ENCODE measurements at regions not wholly inside any gene's neighbourhood (a gene's known extent, or its start where the extent isn't known, plus 50 kb on each side); places are given as distances from the start of the nearest gene placed in this dataset.

DNA sequence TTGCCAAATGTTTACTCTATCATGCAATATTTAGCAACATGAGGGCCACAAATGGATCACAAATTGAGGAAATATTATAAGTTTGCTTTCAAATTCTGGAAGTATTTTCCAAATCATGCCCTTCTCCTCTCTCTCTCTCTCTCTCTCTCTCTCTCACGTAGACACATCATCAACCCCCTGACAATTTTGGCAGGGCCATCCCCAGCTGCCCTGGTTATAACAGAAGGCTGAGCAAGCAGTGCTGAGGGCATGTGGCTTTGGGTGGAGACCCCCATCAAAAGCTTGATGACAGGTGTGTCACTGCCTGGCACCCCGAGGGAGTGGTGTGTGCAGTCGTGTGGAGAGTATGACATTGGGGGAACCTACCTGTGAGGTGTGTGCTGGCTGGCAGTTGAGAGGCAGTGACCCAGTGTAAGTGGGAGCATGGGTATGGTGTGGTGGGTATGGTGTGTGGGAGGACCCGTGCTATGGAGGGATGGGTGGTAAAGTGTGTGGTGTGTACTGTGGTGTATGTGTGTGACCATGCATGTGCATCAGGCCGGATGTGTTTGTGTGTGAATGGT lies 224.5 kb downstream of the TTC32 start:
- DNase-seq (ENCODE audit: low spot score): no peak
- BruUV-seq (replicated peaks): no TSS peak
- ChIA-PET CTCF (no interaction called here), POLR2A (ENCODE audit: low non-redundant PET) (no interaction called here)
- Histone ChIP-seq H3K4me3 (ENCODE audit: low read depth, low read length, poor library complexity, severe bottlenecking) (no peak overlapping the region), H3K9me3 (ENCODE audit: low read depth, low read length, poor library complexity, severe bottlenecking) (no peaks in the 10 kb centered on the region), H3K27me3 (replicated peaks; ENCODE audit: insufficient read depth, low read depth, low read length, poor library complexity) (peaks cover 12% of the 10 kb centered on the region), H3K4me1 (ENCODE audit: insufficient read depth, low read length, poor library complexity, severe bottlenecking) (no peaks in the 10 kb centered on the region), H3K36me3 (ENCODE audit: insufficient read depth, low read length, poor library complexity, severe bottlenecking) (no peaks in the 10 kb centered on the region), H3K27ac (ENCODE audit: low read depth, low read length, poor library complexity, severe bottlenecking) (no peak overlapping the region)
- TF ChIP-seq EZH2 (IDR thresholded peaks at IDR 0.05; ENCODE audit: borderline replicate concordance, low read depth, low read length, poor library complexity, severe bottlenecking): no peak
- TF ChIP-seq, protein P1, sequence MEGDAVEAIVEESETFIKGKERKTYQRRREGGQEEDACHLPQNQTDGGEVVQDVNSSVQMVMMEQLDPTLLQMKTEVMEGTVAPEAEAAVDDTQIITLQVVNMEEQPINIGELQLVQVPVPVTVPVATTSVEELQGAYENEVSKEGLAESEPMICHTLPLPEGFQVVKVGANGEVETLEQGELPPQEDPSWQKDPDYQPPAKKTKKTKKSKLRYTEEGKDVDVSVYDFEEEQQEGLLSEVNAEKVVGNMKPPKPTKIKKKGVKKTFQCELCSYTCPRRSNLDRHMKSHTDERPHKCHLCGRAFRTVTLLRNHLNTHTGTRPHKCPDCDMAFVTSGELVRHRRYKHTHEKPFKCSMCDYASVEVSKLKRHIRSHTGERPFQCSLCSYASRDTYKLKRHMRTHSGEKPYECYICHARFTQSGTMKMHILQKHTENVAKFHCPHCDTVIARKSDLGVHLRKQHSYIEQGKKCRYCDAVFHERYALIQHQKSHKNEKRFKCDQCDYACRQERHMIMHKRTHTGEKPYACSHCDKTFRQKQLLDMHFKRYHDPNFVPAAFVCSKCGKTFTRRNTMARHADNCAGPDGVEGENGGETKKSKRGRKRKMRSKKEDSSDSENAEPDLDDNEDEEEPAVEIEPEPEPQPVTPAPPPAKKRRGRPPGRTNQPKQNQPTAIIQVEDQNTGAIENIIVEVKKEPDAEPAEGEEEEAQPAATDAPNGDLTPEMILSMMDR (conservative IDR thresholded peaks at IDR 0.05; ENCODE audit: low read depth, low read length): no peak
- intact Hi-C loops (cut with micrococcal nuclease; ENCODE audit: unreplicated experiment): no loop called here

DNA sequence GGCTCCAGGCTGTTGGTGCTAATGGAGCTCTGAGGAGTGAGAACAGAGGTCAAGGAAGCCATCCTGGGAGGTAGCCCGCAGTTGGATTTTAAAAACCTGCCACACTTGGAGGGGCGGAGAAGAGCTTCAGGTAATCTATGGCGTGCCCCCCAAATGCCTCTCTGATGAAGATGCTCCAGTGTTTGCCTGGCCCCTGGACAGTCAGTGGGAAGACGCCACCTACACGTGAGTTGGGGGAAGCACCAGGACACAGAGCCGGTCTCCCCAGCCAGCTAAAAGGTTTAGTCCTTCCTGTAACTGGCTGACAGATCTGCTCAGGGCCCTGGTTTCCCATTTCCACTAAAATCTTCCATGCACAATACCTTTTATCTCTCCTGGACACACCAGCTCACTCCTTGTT lies 225.0 kb downstream of the TTC32 start:
- no peak overlapping the region for H3K4me3 ChIP-seq (ENCODE audit: low read depth, low read length, poor library complexity, severe bottlenecking)
- H3K4me1 ChIP-seq (ENCODE audit: insufficient read depth, low read length, poor library complexity, severe bottlenecking): no peaks in the 10 kb centered on the region
- CTCF ChIA-PET: no interaction called here
- TF ChIP-seq, protein P1 (conservative IDR thresholded peaks at IDR 0.05; ENCODE audit: low read depth, low read length): peak; percentile 31
- no peak for TF ChIP-seq EZH2 (IDR thresholded peaks at IDR 0.05; ENCODE audit: borderline replicate concordance, low read depth, low read length, poor library complexity, severe bottlenecking)
- POLR2A ChIA-PET (ENCODE audit: low non-redundant PET): no interaction called here
- no peaks in the 10 kb centered on the region for H3K36me3 ChIP-seq (ENCODE audit: insufficient read depth, low read length, poor library complexity, severe bottlenecking)
- H3K27me3 ChIP-seq (replicated peaks; ENCODE audit: insufficient read depth, low read depth, low read length, poor library complexity): peaks cover 12% of the 10 kb centered on the region
- DNase-seq (ENCODE audit: low spot score): no peak
- no TSS peak for BruUV-seq (replicated peaks)
- no peaks in the 10 kb centered on the region for H3K9me3 ChIP-seq (ENCODE audit: low read depth, low read length, poor library complexity, severe bottlenecking)
- intact Hi-C loops (cut with micrococcal nuclease; ENCODE audit: unreplicated experiment): no loop called here
- H3K27ac ChIP-seq (ENCODE audit: low read depth, low read length, poor library complexity, severe bottlenecking): no peak overlapping the region

DNA sequence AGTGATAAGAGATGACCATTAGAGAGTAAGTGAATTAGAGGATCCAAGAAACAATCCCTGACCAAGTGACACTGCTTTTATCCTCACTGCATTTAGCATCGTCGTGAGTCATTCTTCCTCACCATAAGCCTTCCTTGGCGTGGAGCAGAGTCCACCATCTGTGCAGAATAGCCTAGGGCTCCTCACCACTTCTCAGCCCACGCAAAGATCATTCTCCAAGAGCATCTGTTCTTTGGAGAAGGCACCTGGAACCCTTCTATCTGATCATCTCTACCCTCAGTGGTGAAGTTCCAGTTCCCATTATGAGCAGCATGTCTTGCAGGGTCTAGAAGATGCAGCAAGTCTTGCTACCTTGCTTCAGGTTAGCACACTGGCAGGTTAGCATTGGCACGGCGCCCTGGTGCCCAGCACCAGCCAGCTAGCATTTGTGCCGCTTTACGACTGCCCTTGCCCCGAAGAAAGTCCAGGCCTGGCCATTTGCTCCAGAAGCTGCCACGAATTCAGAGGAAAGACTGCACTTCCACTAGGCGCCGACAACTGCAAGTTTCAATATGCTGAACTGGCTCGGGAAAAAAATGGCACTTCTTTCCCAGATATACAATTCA lies 225.8 kb downstream of the TTC32 start:
- no peak for DNase-seq (ENCODE audit: low spot score)

More for the DNA sequence above, 225.8 kb downstream of the TTC32 start:
- no peaks in the 10 kb centered on the region for H3K9me3 ChIP-seq (ENCODE audit: low read depth, low read length, poor library complexity, severe bottlenecking)
- H3K27me3 ChIP-seq (replicated peaks; ENCODE audit: insufficient read depth, low read depth, low read length, poor library complexity): peaks cover 6% of the 10 kb centered on the region
- TF ChIP-seq, protein P1 (conservative IDR thresholded peaks at IDR 0.05; ENCODE audit: low read depth, low read length): no peak
- TF ChIP-seq EZH2 (IDR thresholded peaks at IDR 0.05; ENCODE audit: borderline replicate concordance, low read depth, low read length, poor library complexity, severe bottlenecking): no peak
- POLR2A ChIA-PET (ENCODE audit: low non-redundant PET): no interaction called here
- CTCF ChIA-PET: no interaction called here
- no peaks in the 10 kb centered on the region for H3K4me1 ChIP-seq (ENCODE audit: insufficient read depth, low read length, poor library complexity, severe bottlenecking)
- BruUV-seq (replicated peaks): no TSS peak
- intact Hi-C loops (cut with micrococcal nuclease; ENCODE audit: unreplicated experiment): no loop called here
- no peak overlapping the region for H3K4me3 ChIP-seq (ENCODE audit: low read depth, low read length, poor library complexity, severe bottlenecking)
- no peak overlapping the region for H3K27ac ChIP-seq (ENCODE audit: low read depth, low read length, poor library complexity, severe bottlenecking)
- no peaks in the 10 kb centered on the region for H3K36me3 ChIP-seq (ENCODE audit: insufficient read depth, low read length, poor library complexity, severe bottlenecking)
